T-cell (primary cell): ENCODE measurements at regions not wholly inside any gene's neighbourhood (a gene's known extent, or its start where the extent isn't known, plus 50 kb on each side); places are given as distances from the start of the nearest gene placed in this dataset.

Experiments
- ATAC-seq, 4 experiments: fragments of 200-7000 bp in 3 of 4; fragments of 150-1000 bp in 1 of 4; cut with Tn5 transposase; replicated peaks in 1 of 4; 1 replicate in 3 of 4; 2 replicates in 1 of 4; pipeline ENCODE4 v1.10.0; 2021; ENCODE audit warnings: moderate library complexity in 3 of 4, mild to moderate bottlenecking in 2 of 4, moderate number of reproducible peaks in 1 of 4
- CTCF ChIA-PET, 2 donors: fragments of 300-600 bp; sonication (Branson Sonifier 250); formaldehyde crosslinking; loops; one replicate each; lab custom pipeline; 2022; ENCODE audit warnings: antibody characterized with exemption in 2 of 2; lab: Charles Lee
- POLR2A ChIA-PET, 2 donors: fragments of 300-600 bp; sonication (Branson Sonifier 250); formaldehyde crosslinking; loops; one replicate each; lab custom pipeline; 2022; ENCODE audit warnings: antibody characterized with exemption in 2 of 2; lab: Charles Lee
- DNase-seq, 35 experiments: peaks; one replicate each; pipeline versions ENCODE4 v3.0.0 to v3.0.0-alpha.2; 2013 to 2023
- H3K27ac ChIP-seq: one replicate; pipeline ENCODE4 v1.5.1; 2013; ENCODE audit warnings: low read length
- H3K27me3 ChIP-seq, 2 experiments: replicated peaks in 1 of 2; 1 replicate in 1 of 2; 2 replicates in 1 of 2; pipeline versions ENCODE4 v1.6.1 to v1.7.0; 2013; ENCODE audit warnings: low read length in 1 of 2, mixed read lengths in 1 of 2; ENCODE audit not compliant: control insufficient read depth in 2 of 2, insufficient read depth in 2 of 2; ENCODE audit errors: extremely low read depth in 1 of 2
- H3K36me3 ChIP-seq, 2 donors: 1 replicate in 1 of 2; 2 replicates in 1 of 2; pipeline versions ENCODE4 v1.6.1 to v1.7.0; 2013; ENCODE audit warnings: low read length in 1 of 2; ENCODE audit not compliant: control insufficient read depth in 2 of 2, insufficient read depth in 1 of 2; ENCODE audit errors: extremely low read depth in 1 of 2
- H3K4me1 ChIP-seq, 2 experiments: 1 replicate in 1 of 2; 2 replicates in 1 of 2; pipeline versions ENCODE4 v1.6.1 to v1.7.0; 2013; ENCODE audit warnings: low read length in 2 of 2, mixed read lengths in 1 of 2; ENCODE audit not compliant: insufficient read depth in 2 of 2, control insufficient read depth in 1 of 2; ENCODE audit errors: extremely low read depth in 1 of 2
- H3K4me3 ChIP-seq, 2 donors: 1 replicate in 1 of 2; 2 replicates in 1 of 2; pipeline versions ENCODE4 v1.5.1 to v1.7.0; 2013; ENCODE audit warnings: mild to moderate bottlenecking in 2 of 2, low read length in 1 of 2, moderate library complexity in 1 of 2; ENCODE audit not compliant: control insufficient read depth in 1 of 2; ENCODE audit errors: extremely low read depth in 1 of 2
- H3K9me3 ChIP-seq: 2 replicates; pipeline ENCODE4 v1.7.0; 2013
- H3K27ac Mint-ChIP-seq, 2 donors: one replicate each; pipeline ENCODE4 v1.8.0; 2020 to 2021; ENCODE audit warnings: mild to moderate bottlenecking in 2 of 2, mixed read lengths in 2 of 2
- H3K27me3 Mint-ChIP-seq, 2 donors: one replicate each; pipeline ENCODE4 v1.8.0; 2021 to 2022; ENCODE audit warnings: mixed read lengths in 2 of 2
- H3K36me3 Mint-ChIP-seq: one replicate; pipeline ENCODE4 v1.8.0; 2021; ENCODE audit warnings: mixed read lengths
- H3K4me1 Mint-ChIP-seq, 3 donors: one replicate each; pipeline ENCODE4 v1.8.0; 2020 to 2022; ENCODE audit warnings: mixed read lengths in 3 of 3, mild to moderate bottlenecking in 1 of 3
- H3K4me3 Mint-ChIP-seq, 3 donors: one replicate each; pipeline ENCODE4 v1.8.0; 2020 to 2022; ENCODE audit warnings: mild to moderate bottlenecking in 3 of 3, mixed read lengths in 3 of 3, moderate library complexity in 3 of 3
- H3K9me3 Mint-ChIP-seq, 3 donors: one replicate each; pipeline ENCODE4 v1.8.0; 2020 to 2022; ENCODE audit warnings: mixed read lengths in 3 of 3
- WGBS: methylation state at CpG from one replicate; pipeline ENCODE4 v1.1.5; 2013; ENCODE audit warnings: missing lambda C conversion rate; ENCODE audit not compliant: insufficient coverage; 5-methylcytosine and 5-hydroxymethylcytosine counted together

GRCh38 chr4:14679906-14680305 lies 322.4 kb upstream of the CPEB2 start:
- ATAC-seq, result no peak
- no peak for DNase-seq
- H3K27ac ChIP-seq, result no peak overlapping the region
- H3K4me3 ChIP-seq, result no peak overlapping the region
- Mint-ChIP-seq H3K9me3 (peaks cover 0 to 7% (median 4%) of the 10 kb centered on the region in 3 donors), H3K27ac (no peak overlapping the region), H3K36me3 (no peaks in the 10 kb centered on the region), H3K27me3 (peaks cover 0 to 8% of the 10 kb centered on the region in 2 donors), H3K4me1 (no peaks in the 10 kb centered on the region), H3K4me3 (no peak overlapping the region)
- ChIA-PET CTCF (interaction anchor here in 1 of 2 donors (0.6 kb wide), 1 partner anchor 924 kb away, joined by 3 read pairs; no protein-coding TSS in a partner anchor), POLR2A (no interaction called here)
- H3K9me3 ChIP-seq, result no peaks in the 10 kb centered on the region
- H3K27me3 ChIP-seq, result no peaks in the 10 kb centered on the region
- WGBS, result no CpG with 5 or more reads among the region's 5 CpGs
- H3K36me3 ChIP-seq, result no peaks in the 10 kb centered on the region
- H3K4me1 ChIP-seq, result no peaks in the 10 kb centered on the region

- H3K27ac Mint-ChIP-seq, result no peak overlapping the region
- H3K27me3 ChIP-seq, result no peaks in the 10 kb centered on the region
- no peaks in the 10 kb centered on the region for H3K36me3 ChIP-seq
- H3K4me1 ChIP-seq, result no peaks in the 10 kb centered on the region
- H3K4me3 ChIP-seq, result no peak overlapping the region
- ATAC-seq (no peak), DNase-seq (no peak)
- H3K9me3 Mint-ChIP-seq, result peaks cover 3 to 12% (median 4%) of the 10 kb centered on the region in 3 donors
- H3K4me3 Mint-ChIP-seq, result no peak overlapping the region
- no CpG with 5 or more reads among the region's 4 CpGs for WGBS
- no peaks in the 10 kb centered on the region for H3K36me3 Mint-ChIP-seq
- ChIA-PET CTCF (no interaction called here), POLR2A (no interaction called here)
- H3K27ac ChIP-seq, result no peak overlapping the region
- peaks cover 0 to 13% of the 10 kb centered on the region in 2 donors for H3K27me3 Mint-ChIP-seq
- H3K4me1 Mint-ChIP-seq, result no peaks in the 10 kb centered on the region
- H3K9me3 ChIP-seq, result no peaks in the 10 kb centered on the region
These were observed 321.0 kb upstream of the CPEB2 start for GRCh38 chr4:14681330-14681729.

GRCh38 chr4:14693728-14694127 lies 308.6 kb upstream of the CPEB2 start:
- POLR2A ChIA-PET, result no interaction called here
- ATAC-seq (no peak), DNase-seq (no peak)
- H3K9me3 ChIP-seq, result no peaks in the 10 kb centered on the region
- Mint-ChIP-seq H3K36me3 (no peaks in the 10 kb centered on the region), H3K4me3 (no peak overlapping the region), H3K4me1 (no peaks in the 10 kb centered on the region), H3K27me3 (peaks cover 0 to 4% of the 10 kb centered on the region in 2 donors), H3K27ac (no peak overlapping the region), H3K9me3 (peaks cover 0 to 5% (median 0%) of the 10 kb centered on the region in 3 donors)
- no peaks in the 10 kb centered on the region for H3K4me1 ChIP-seq
- H3K27ac ChIP-seq, result no peak overlapping the region
- no peaks in the 10 kb centered on the region for H3K27me3 ChIP-seq
- no peak overlapping the region for H3K4me3 ChIP-seq
- H3K36me3 ChIP-seq, result no peaks in the 10 kb centered on the region
- CTCF ChIA-PET, result no interaction called here

- Mint-ChIP-seq H3K27me3 (peaks cover 4 to 7% of the 10 kb centered on the region in 2 donors), H3K27ac (no peak overlapping the region), H3K4me1 (no peaks in the 10 kb centered on the region), H3K36me3 (no peaks in the 10 kb centered on the region), H3K4me3 (no peak overlapping the region), H3K9me3 (peaks cover 0 to 5% (median 0%) of the 10 kb centered on the region in 3 donors)
- H3K4me3 ChIP-seq, result no peak overlapping the region
- H3K4me1 ChIP-seq, result no peaks in the 10 kb centered on the region
- H3K27me3 ChIP-seq, result no peaks in the 10 kb centered on the region
- no peak for DNase-seq
- H3K9me3 ChIP-seq, result no peaks in the 10 kb centered on the region
- ATAC-seq, result no peak
- WGBS, result no CpG with 5 or more reads among the region's 6 CpGs
- ChIA-PET POLR2A (no interaction called here), CTCF (no interaction called here)
- no peaks in the 10 kb centered on the region for H3K36me3 ChIP-seq
- H3K27ac ChIP-seq, result no peak overlapping the region
These were observed 307.0 kb upstream of the CPEB2 start for GRCh38 chr4:14695095-14695845.

- Mint-ChIP-seq H3K27ac (no peak overlapping the region), H3K4me3 (no peak overlapping the region), H3K27me3 (peaks cover 7 to 14% of the 10 kb centered on the region in 2 donors), H3K36me3 (no peaks in the 10 kb centered on the region), H3K9me3 (no peaks in the 10 kb centered on the region), H3K4me1 (no peaks in the 10 kb centered on the region)
- Histone ChIP-seq H3K9me3 (no peaks in the 10 kb centered on the region), H3K27ac (no peak overlapping the region), H3K36me3 (no peaks in the 10 kb centered on the region), H3K4me1 (no peaks in the 10 kb centered on the region), H3K27me3 (no peaks in the 10 kb centered on the region), H3K4me3 (no peak overlapping the region)
- ATAC-seq, result no peak
- ChIA-PET CTCF (no interaction called here), POLR2A (no interaction called here)
- no peak for DNase-seq
These were observed 302.2 kb upstream of the CPEB2 start for GRCh38 chr4:14700083-14700482.

- no peaks in the 10 kb centered on the region for H3K4me1 ChIP-seq
- CTCF ChIA-PET, result interaction anchor here in 1 of 2 donors (0.6 kb wide), 1 partner anchor 664 kb away, joined by 3 read pairs; no protein-coding TSS in a partner anchor
- no peaks in the 10 kb centered on the region for H3K9me3 Mint-ChIP-seq
These were observed 301.7 kb upstream of the CPEB2 start for GRCh38 chr4:14700544-14700943.

More at GRCh38 chr4:14700544-14700943, 301.7 kb upstream of the CPEB2 start:
- no peaks in the 10 kb centered on the region for H3K36me3 ChIP-seq
- H3K27ac ChIP-seq, result no peak overlapping the region
- H3K27ac Mint-ChIP-seq, result no peak overlapping the region
- no peaks in the 10 kb centered on the region for H3K36me3 Mint-ChIP-seq
- H3K4me3 ChIP-seq, result no peak overlapping the region
- peaks cover 7 to 14% of the 10 kb centered on the region in 2 donors for H3K27me3 Mint-ChIP-seq
- DNase-seq (no peak), ATAC-seq (no peak)
- H3K9me3 ChIP-seq, result no peaks in the 10 kb centered on the region
- POLR2A ChIA-PET, result no interaction called here
- H3K27me3 ChIP-seq, result no peaks in the 10 kb centered on the region
- no CpG with 5 or more reads among the region's 3 CpGs for WGBS
- no peaks in the 10 kb centered on the region for H3K4me1 Mint-ChIP-seq
- no peak overlapping the region for H3K4me3 Mint-ChIP-seq
